Mammary epithelial cell (primary cell): ENCODE measurements at regions not wholly inside any gene's neighbourhood (a gene's known extent, or its start where the extent isn't known, plus 50 kb on each side); places are given as distances from the start of the nearest gene placed in this dataset.

Experiments
- CTCF ChIP-seq, 2 donors: IDR thresholded peaks in 1 of 2; conservative IDR thresholded peaks in 1 of 2; 2 replicates each; pipeline ENCODE4 v1.5.1; 2011 to 2012; ENCODE audit warnings: inconsistent platforms in 2 of 2, low read length in 2 of 2, mild to moderate bottlenecking in 2 of 2, control low read depth in 1 of 2, low read depth in 1 of 2; ENCODE audit not compliant: insufficient read depth in 1 of 2; ENCODE audit errors: extremely low read depth in 1 of 2
- EZH2 ChIP-seq: IDR thresholded peaks from 2 replicates; pipeline ENCODE4 v1.6.1; 2012; ENCODE audit warnings: low read length, inconsistent platforms, borderline replicate concordance

GRCh38 chr22:48624401-48624800 is 1203.3 kb downstream of the BRD1 start:
- no peak for TF ChIP-seq CTCF (conservative IDR thresholded peaks at IDR 0.05 in 1 of 2, IDR thresholded peaks at IDR 0.05 in 1 of 2; ENCODE audit: extremely low read depth in 1 of 2, insufficient read depth in 1 of 2, low read depth in 1 of 2, low read length in 2 of 2)
- no peak for TF ChIP-seq EZH2
